Epidermal melanocyte (primary cell): ENCODE measurements at regions not wholly inside any gene's neighbourhood (a gene's known extent, or its start where the extent isn't known, plus 50 kb on each side); places are given as distances from the start of the nearest gene placed in this dataset.

Experiments
- DNase-seq: peaks from one replicate; pipeline ENCODE4 v3.0.0; 2011; ENCODE audit warnings: low spot score; ENCODE audit not compliant: insufficient read length

- DNase-seq: no peak
Measured at GRCh38 chr6:113396730-113397129, 460.4 kb upstream of the MARCKS start.

GRCh38 chr6:113397236-113397635, 459.9 kb upstream of the MARCKS start:
- no peak for DNase-seq

GRCh38 chr6:113401231-113401630, 455.9 kb upstream of the MARCKS start:
- no peak for DNase-seq

- no peak for DNase-seq
Measured at GRCh38 chr6:113402544-113402943, 454.6 kb upstream of the MARCKS start.

- DNase-seq: no peak
Measured at GRCh38 chr6:113403966-113404595, 453.1 kb upstream of the MARCKS start.

- DNase-seq: no peak
Measured at GRCh38 chr6:113405326-113406047, 451.7 kb upstream of the MARCKS start.

GRCh38 chr6:113406048-113406695, 451.0 kb upstream of the MARCKS start:
- DNase-seq: no peak

- no peak for DNase-seq
Measured at GRCh38 chr6:113411011-113411410, 446.1 kb upstream of the MARCKS start.

- no peak for DNase-seq
Measured at GRCh38 chr6:113412589-113413357, 444.4 kb upstream of the MARCKS start.

- no peak for DNase-seq
Measured at GRCh38 chr6:113414511-113414910, 442.6 kb upstream of the MARCKS start.

GRCh38 chr6:113416170-113416569, 441.0 kb upstream of the MARCKS start:
- DNase-seq: no peak

GRCh38 chr6:113420290-113420689, 436.9 kb upstream of the MARCKS start:
- DNase-seq: no peak

GRCh38 chr6:113421997-113422396, 435.1 kb upstream of the MARCKS start:
- no peak for DNase-seq

GRCh38 chr6:113423956-113424355, 433.2 kb upstream of the MARCKS start:
- DNase-seq: no peak

- no peak for DNase-seq
Measured at GRCh38 chr6:113425977-113426660, 431.0 kb upstream of the MARCKS start.

GRCh38 chr6:113427617-113428016, 429.5 kb upstream of the MARCKS start:
- no peak for DNase-seq

- DNase-seq: no peak
Measured at GRCh38 chr6:113428702-113429101, 428.4 kb upstream of the MARCKS start.

GRCh38 chr6:113432521-113433334, 424.4 kb upstream of the MARCKS start:
- DNase-seq: no peak

GRCh38 chr6:113433335-113433991, 423.7 kb upstream of the MARCKS start:
- DNase-seq: peak; percentile 52

GRCh38 chr6:113434641-113435040, 422.5 kb upstream of the MARCKS start:
- DNase-seq: no peak
